ENCODE measurements at regions not wholly inside any gene's neighbourhood (a gene's known extent, or its start where the extent isn't known, plus 50 kb on each side); places are given as distances from the start of the nearest gene placed in this dataset.

GRCh38 chrX:120769576-120770341 lies 105.9 kb downstream of the CT47B1 start:
- TF ChIP-seq POLR2A (IDR thresholded peaks at IDR 0.05) (no peak), EP300 (IDR thresholded peaks at IDR 0.05) (no peak)

All from suprapubic skin (tissue), 2 donors.